ENCODE measurements at regions not wholly inside any gene's neighbourhood (a gene's known extent, or its start where the extent isn't known, plus 50 kb on each side); places are given as distances from the start of the nearest gene placed in this dataset.

DNA sequence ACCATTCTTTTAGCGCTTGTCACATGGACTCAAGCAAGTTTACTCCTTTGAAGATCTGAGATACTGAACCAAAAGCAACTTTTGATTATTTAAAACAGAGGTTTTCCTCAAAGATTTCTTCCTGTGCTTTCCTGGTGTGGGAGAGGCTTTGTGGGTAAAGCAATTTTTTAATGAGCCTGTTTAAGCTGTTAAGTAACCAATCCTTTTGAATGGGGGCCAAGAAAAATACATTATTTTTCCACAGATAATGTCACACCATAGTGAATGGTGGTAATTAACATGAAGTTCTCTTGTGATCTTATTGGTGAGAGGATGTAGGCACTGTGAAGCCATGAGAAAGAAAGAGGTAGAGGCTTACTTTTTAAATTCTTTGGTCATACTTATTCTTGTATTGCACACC is 55.8 kb upstream of the OBI1 start:
- Histone ChIP-seq H3K36me3 (ENCODE audit: control insufficient read depth in 2 of 2, insufficient read depth in 1 of 2, low read length in 2 of 2) (no peaks in the 10 kb centered on the region), H3K4me1 (ENCODE audit: control insufficient read depth, insufficient read depth, low read length) (no peaks in the 10 kb centered on the region)

More for the DNA sequence above, 55.8 kb upstream of the OBI1 start:
- ChIA-PET POLR2A (no interaction called here), CTCF (no interaction called here)
- no peaks in the 10 kb centered on the region for H3K9me3 ChIP-seq (ENCODE audit: control insufficient read depth, insufficient read depth, low read depth, low read length)
- no peak overlapping the region for H3K4me3 ChIP-seq (ENCODE audit: low read depth, low read length)
- TF ChIP-seq EGR2 (tag by site-specific recombination; IDR thresholded peaks at IDR 0.05; ENCODE audit: low read depth) (no peak), FEZF1 (tag by site-specific recombination; IDR thresholded peaks at IDR 0.05) (peak; percentile 24), ZNF274 (IDR thresholded peaks at IDR 0.05; ENCODE audit: low read length) (no peak), ZNF274 (tag by site-specific recombination; IDR thresholded peaks at IDR 0.05; ENCODE audit: borderline replicate concordance) (no peak), BCL11B (tag by site-specific recombination; IDR thresholded peaks at IDR 0.05; ENCODE audit: low read depth) (0 out of 2 replicates have a peak, but pooled peaks have one; percentile 19), ZNF184 (tag by site-specific recombination; IDR thresholded peaks at IDR 0.05) (no peak), ZNF660 (tag by site-specific recombination; IDR thresholded peaks at IDR 0.05) (no peak), ZNF664 (tag by site-specific recombination; IDR thresholded peaks at IDR 0.05) (no peak), ZNF596 (tag by site-specific recombination; IDR thresholded peaks at IDR 0.05) (no peak), ZNF266 (tag by site-specific recombination; IDR thresholded peaks at IDR 0.05; ENCODE audit: low read depth) (no peak), ZNF843 (tag by site-specific recombination; IDR thresholded peaks at IDR 0.05) (peak; percentile 22; the same call in 1 of the 2 replicates), ZNF768 (tag by site-specific recombination; IDR thresholded peaks at IDR 0.05) (no peak), WT1 (tag by site-specific recombination; IDR thresholded peaks at IDR 0.05) (0 out of 2 replicates have a peak, but pooled peaks have one; percentile 33), OSR2 (tag by site-specific recombination; IDR thresholded peaks at IDR 0.05) (peak; percentile 57; the same call in 1 of the 2 replicates)
- TF ChIP-seq, protein P1, sequence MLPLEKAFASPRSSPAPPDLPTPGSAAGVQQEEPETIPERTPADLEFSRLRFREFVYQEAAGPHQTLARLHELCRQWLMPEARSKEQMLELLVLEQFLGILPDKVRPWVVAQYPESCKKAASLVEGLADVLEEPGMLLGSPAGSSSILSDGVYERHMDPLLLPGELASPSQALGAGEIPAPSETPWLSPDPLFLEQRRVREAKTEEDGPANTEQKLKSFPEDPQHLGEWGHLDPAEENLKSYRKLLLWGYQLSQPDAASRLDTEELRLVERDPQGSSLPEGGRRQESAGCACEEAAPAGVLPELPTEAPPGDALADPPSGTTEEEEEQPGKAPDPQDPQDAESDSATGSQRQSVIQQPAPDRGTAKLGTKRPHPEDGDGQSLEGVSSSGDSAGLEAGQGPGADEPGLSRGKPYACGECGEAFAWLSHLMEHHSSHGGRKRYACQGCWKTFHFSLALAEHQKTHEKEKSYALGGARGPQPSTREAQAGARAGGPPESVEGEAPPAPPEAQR (tag by site-specific recombination; IDR thresholded peaks at IDR 0.05) = no peak
- TF ChIP-seq, protein P2, sequence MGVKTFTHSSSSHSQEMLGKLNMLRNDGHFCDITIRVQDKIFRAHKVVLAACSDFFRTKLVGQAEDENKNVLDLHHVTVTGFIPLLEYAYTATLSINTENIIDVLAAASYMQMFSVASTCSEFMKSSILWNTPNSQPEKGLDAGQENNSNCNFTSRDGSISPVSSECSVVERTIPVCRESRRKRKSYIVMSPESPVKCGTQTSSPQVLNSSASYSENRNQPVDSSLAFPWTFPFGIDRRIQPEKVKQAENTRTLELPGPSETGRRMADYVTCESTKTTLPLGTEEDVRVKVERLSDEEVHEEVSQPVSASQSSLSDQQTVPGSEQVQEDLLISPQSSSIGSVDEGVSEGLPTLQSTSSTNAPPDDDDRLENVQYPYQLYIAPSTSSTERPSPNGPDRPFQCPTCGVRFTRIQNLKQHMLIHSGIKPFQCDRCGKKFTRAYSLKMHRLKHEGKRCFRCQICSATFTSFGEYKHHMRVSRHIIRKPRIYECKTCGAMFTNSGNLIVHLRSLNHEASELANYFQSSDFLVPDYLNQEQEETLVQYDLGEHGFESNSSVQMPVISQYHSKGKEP (tag by site-specific recombination; IDR thresholded peaks at IDR 0.05) = peak; percentile 28; the same call in 1 of the 2 replicates
- TF ChIP-seq, protein P3, sequence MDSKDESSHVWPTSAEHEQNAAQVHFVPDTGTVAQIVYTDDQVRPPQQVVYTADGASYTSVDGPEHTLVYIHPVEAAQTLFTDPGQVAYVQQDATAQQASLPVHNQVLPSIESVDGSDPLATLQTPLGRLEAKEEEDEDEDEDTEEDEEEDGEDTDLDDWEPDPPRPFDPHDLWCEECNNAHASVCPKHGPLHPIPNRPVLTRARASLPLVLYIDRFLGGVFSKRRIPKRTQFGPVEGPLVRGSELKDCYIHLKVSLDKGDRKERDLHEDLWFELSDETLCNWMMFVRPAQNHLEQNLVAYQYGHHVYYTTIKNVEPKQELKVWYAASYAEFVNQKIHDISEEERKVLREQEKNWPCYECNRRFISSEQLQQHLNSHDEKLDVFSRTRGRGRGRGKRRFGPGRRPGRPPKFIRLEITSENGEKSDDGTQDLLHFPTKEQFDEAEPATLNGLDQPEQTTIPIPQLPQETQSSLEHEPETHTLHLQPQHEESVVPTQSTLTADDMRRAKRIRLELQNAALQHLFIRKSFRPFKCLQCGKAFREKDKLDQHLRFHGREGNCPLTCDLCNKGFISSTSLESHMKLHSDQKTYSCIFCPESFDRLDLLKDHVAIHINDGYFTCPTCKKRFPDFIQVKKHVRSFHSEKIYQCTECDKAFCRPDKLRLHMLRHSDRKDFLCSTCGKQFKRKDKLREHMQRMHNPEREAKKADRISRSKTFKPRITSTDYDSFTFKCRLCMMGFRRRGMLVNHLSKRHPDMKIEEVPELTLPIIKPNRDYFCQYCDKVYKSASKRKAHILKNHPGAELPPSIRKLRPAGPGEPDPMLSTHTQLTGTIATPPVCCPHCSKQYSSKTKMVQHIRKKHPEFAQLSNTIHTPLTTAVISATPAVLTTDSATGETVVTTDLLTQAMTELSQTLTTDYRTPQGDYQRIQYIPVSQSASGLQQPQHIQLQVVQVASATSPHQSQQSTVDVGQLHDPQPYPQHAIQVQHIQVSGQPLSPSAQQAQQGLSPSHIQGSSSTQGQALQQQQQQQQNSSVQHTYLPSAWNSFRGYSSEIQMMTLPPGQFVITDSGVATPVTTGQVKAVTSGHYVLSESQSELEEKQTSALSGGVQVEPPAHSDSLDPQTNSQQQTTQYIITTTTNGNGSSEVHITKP (tag by site-specific recombination; IDR thresholded peaks at IDR 0.05) = no peak
- TF ChIP-seq, protein P4, sequence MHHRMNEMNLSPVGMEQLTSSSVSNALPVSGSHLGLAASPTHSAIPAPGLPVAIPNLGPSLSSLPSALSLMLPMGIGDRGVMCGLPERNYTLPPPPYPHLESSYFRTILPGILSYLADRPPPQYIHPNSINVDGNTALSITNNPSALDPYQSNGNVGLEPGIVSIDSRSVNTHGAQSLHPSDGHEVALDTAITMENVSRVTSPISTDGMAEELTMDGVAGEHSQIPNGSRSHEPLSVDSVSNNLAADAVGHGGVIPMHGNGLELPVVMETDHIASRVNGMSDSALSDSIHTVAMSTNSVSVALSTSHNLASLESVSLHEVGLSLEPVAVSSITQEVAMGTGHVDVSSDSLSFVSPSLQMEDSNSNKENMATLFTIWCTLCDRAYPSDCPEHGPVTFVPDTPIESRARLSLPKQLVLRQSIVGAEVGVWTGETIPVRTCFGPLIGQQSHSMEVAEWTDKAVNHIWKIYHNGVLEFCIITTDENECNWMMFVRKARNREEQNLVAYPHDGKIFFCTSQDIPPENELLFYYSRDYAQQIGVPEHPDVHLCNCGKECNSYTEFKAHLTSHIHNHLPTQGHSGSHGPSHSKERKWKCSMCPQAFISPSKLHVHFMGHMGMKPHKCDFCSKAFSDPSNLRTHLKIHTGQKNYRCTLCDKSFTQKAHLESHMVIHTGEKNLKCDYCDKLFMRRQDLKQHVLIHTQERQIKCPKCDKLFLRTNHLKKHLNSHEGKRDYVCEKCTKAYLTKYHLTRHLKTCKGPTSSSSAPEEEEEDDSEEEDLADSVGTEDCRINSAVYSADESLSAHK (tag by site-specific recombination; IDR thresholded peaks at IDR 0.05) = 0 out of 2 replicates have a peak, but pooled peaks have one; percentile 72
- TF ChIP-seq, protein P5, sequence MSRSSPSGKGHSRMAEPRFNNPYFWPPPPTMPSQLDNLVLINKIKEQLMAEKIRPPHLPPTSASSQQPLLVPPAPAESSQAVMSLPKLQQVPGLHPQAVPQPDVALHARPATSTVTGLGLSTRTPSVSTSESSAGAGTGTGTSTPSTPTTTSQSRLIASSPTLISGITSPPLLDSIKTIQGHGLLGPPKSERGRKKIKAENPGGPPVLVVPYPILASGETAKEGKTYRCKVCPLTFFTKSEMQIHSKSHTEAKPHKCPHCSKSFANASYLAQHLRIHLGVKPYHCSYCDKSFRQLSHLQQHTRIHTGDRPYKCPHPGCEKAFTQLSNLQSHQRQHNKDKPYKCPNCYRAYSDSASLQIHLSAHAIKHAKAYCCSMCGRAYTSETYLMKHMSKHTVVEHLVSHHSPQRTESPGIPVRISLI (tag by site-specific recombination; IDR thresholded peaks at IDR 0.05) = no peak
- no peak overlapping the region for H3K27ac ChIP-seq (ENCODE audit: extremely low read depth, low read depth, low read length)
